ENCODE measurements at regions not wholly inside any gene's neighbourhood (a gene's known extent, or its start where the extent isn't known, plus 50 kb on each side); places are given as distances from the start of the nearest gene placed in this dataset.
A peak's percentile ranks its signal among the peaks of the same experiment; 100 is the strongest.

DNA sequence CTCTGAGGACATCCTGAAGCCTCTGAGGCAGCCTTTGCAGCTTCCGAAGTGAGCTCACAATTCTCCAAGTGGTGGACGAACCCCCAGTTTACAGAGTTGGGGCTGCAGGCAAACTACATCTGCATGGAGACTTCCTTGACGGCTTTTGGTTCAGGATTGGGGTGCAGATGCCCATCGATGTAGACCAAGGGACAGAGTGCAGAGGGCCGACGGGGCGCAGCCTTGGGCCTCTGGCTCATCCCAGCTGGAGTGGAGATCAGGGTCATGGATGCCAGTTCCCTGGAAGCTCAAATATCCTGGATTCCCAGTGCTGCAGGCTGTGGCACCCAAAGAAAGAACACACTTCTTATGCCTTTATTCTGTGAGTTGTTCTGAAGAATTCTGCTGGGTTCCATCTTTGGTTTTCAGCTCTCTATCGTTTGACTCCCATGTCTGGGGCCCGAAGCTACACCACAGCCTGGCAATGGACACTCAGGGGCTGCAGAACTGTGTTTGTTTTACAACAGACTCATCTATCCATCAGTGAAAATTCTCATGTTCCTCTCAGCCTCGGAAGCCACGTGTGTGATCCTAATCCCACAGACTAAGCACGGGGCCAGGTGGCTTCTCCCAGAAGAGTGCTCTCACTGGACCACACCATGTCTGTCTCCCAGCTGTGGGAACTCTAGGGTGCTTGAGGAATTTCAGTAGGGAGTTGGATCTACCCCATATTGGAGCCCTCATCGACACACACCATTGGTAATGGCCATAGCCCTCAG lies 414.1 kb upstream of the MYT1L start:
- no peak overlapping the region for H3K4me3 ChIP-seq

DNA sequence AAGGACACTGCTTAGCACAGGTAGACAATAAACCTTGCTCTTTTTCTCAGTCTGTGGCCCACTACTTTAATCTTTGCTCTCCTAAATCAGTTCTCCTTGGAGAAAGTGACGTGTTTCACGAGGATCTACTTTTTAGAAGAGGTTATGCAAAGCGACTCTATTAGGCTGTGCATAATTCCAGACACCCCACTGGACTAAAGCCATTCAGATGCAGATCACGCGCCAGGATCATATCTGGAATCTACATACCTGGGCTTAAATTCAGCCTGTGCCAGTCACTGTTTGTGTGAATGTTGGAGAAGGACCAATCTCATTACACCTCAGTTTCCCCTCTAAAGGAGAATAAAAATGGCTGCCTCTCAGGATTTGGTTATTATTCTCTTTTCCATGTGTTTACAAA lies 413.0 kb upstream of the MYT1L start:
- no peak overlapping the region for H3K4me3 ChIP-seq
- H3K27ac ChIP-seq = no peak overlapping the region

More for the DNA sequence above, 414.1 kb upstream of the MYT1L start:
- H3K27ac ChIP-seq = no peak overlapping the region

DNA sequence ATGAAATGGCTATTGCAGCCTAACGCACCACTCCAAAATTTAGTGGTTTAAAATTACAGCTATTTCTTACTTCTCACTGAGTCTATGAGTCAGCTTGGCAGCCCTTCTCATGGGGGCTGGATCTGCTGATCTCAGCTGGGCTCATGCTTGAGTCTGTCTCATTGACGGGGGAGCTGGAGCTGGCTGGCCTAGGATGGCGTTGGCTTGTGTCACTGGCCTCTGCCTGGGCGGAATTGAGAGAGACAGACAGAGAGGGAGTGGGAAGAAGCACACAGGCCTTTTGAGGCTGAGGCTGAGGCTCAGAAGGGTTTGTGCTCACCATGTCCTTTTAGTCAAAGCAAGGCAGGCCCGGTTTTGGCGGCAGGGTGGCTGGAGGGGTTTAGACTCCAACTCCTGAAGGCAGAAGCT lies 412.1 kb upstream of the MYT1L start:
- no peak overlapping the region for H3K4me3 ChIP-seq
- peak overlapping the region in 1 of 21 experiments; percentile 14 for H3K27ac ChIP-seq

DNA sequence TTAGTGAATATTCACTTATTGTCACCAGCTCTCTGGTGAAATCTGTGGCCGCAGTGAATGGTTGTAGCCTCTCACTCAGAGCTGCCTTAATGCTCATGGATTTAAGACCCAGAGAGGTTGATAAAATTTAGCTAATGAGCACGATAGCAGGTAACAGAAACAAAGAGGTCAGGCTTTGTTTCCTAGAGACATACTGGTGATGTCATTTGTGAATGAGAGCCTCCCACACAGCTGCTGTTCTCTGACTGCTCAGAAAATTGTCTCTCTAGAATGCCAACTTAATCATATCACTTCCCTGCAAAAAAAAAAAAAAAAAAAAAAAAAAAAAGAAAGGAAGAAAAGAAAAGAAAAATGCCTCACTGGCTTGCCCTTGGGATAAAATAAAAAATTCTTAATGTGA lies 411.7 kb upstream of the MYT1L start:
- H3K27ac ChIP-seq = no peak overlapping the region
- H3K4me3 ChIP-seq = no peak overlapping the region

DNA sequence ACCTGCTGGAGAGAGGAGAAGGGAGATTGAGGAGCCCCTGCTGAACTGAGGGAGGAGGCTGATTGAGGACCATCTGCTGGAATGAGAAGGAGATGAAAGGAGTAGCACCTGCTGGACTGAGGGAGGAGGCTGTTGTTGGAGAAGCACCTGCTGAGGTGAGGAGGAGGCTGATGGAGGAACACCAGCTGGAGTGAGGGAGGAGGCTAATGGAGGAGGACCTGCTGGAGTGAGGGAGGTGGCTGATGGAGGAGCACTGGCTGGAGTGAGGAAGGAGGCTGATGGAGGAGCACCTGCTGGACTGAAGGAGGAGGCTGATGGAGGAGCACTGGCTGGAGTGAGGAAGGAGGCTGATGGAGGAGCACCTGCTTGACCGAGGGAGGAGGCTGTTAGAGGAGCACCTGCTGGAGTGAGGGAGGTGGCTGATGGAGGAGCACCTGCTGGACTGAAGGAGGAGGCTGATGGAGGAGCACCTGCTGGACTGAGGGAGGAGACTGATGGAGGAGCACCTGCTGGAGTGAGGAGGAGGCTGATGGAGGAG lies 409.2 kb upstream of the MYT1L start:
- H3K27ac ChIP-seq = no peak overlapping the region

DNA sequence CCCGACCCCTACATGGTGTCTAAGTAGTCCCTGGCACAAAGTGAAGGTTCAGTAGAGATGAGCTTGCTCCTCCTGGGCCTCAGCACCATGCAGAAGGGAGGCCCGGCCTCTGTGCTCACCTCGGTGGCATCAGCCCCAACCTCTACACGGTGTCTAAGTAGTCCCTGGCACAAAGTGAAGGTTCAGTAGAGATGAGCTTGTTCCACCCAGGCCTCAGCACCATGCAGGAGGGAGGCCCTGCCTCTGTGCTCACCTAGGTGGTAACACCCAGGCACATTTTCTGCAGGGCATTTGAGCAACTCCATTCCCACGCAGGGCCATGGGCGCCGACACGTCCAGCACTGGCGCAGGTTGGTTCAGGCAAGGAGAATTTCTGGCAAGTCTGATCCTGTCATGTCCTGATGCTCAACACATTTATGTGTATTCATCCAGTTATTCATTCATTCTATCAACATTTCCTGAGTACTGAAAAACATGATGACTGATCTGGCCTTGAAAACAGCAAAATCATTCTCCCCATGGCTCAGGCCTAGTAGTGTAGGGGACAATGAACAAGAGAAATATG lies 408.2 kb upstream of the MYT1L start:
- H3K27ac ChIP-seq = peak overlapping the region in 1 of 21 experiments; percentile 21

More for the DNA sequence above, 409.2 kb upstream of the MYT1L start:
- no peak overlapping the region for H3K4me3 ChIP-seq

DNA sequence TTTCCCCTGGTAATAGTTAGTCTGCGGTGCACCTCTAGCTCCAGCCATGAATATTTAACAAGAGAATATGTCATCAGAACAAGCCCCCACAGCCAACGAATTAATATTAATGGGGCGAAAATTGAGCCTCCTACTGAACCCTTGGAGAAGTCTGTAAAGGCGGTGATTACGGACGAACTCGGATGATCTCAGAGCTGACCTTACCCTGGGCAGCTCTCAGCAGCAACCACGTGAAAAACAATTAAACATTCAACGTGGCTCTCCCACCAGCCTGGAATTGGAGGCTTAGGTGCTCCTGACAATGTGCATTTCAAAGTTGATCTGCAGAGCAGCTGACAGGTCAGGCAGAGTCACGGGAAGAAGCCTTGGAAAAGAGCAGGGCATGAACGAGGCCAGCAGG lies 407.6 kb upstream of the MYT1L start:
- no peak overlapping the region for H3K4me3 ChIP-seq
- peak overlapping the region in 1 of 21 experiments; percentile 21 for H3K27ac ChIP-seq

More for the DNA sequence above, 408.2 kb upstream of the MYT1L start:
- H3K4me3 ChIP-seq = no peak overlapping the region

DNA sequence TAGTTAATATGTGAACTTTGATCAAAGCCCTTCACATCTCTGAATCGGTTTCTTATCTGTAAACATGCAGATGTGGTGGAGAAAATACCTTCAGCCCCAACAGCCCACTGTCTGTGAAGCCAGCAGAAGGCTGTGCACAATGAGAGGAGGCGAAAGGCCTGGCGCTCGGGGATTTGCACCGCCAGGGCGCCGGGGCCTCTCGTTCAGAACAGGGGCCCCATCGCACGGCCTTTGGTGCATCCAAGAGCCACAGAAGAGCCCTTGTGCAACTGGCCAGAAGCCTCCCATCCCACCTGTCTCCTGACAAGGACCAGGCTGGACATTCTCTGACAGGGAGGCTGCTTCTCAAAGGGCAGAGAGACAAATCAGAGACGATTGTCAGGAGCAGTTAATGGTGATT lies 407.2 kb upstream of the MYT1L start:
- Histone ChIP-seq H3K4me3 (no peak overlapping the region), H3K27ac (no peak overlapping the region)

DNA sequence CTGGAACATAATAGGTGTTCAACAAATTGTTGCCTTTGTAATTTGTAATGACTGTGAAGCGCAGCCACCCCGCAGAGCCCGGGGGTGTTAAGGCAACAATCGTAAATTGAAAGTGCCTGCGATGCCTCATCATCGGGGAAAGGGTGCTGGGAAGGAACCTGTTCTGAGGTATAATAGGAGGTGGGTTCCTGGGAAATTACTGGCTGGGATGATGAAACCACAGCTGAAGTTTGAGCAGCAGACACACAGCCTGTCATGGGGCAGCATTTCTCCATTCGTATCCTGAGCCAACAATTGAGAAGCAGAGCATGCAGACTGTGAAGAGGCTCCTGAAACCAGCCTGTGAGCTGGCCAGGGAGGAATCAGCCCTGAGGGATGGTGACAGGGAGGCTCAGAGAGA lies 404.0 kb upstream of the MYT1L start:
- no peak overlapping the region for H3K4me3 ChIP-seq
- no peak overlapping the region for H3K27ac ChIP-seq

DNA sequence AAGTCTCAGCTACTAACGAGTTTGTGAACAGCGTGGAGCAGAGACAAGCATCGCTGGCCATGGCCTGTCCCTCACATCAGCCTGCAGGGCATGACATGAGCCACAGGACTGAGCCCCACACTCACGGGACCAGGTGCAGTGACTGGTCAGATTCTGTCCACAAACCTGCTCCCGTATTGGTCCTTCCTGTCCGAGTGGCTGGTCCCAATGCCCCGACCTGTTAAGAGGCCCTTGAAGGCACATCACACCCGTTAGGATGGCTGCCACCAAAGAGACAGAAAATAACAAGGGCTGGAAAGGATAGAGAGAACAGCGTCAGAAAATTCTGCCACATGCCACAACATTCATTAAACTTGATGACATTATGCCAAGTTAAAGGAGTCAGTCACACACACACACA lies 403.2 kb upstream of the MYT1L start:
- Histone ChIP-seq H3K4me3 (no peak overlapping the region), H3K27ac (no peak overlapping the region)

DNA sequence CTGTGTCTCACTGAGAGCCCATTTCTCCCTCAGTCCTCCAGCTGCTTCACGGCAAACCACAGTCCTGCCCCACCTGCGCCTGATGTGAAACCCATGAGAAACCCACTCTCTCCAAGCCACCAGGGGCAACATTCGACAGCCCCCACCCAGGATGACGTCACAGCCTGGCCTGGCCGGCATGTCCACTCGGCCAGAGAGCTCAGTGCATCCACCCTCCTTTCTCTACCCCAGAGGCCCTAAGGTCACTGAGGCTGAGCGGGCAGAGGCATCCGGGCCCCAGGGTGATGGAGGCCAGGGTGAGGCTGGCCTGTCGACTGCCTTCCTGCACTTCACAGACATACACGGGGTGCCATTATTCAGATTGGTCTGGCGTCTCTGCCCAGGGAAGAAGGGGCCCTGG lies 402.7 kb upstream of the MYT1L start:
- no peak overlapping the region for H3K4me3 ChIP-seq
- H3K27ac ChIP-seq = no peak overlapping the region

DNA sequence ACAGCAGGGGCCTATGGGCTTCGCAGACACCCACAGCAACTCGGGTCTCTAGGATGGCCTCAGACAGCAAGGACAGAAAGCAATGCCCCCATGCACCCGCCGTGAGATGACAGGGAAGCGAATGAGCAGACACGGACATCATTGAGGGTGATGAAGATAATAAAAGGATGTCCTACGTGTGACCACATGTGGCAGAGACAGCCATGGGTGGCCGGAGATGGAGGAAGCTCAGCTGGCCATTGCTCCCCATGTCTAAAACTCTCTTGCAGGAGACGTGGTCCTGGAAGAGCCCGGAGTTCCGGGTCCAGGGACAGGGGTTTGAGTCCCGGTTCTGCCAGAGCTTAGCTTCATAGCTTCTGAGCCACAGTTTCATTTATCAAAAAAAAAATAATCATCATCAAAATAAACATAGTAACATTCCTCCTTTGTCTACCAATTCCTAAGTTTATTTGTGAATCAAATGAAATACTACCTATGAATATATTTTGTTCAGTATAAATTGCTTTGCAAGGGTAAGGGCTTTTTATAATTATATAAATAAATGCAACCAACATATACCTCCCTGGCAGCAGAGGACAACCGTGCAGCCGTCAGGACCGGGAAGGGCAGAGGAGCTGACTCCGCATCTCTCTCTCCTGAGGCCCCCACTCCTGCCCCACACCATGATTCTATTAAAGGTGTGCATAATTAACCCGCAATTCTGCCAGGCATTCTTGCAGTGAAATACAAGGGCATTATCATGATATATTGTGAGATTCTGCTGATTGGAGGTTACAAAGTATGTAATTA lies 401.4 kb upstream of the MYT1L start:
- Histone ChIP-seq H3K27ac (no peak overlapping the region), H3K4me3 (no peak overlapping the region)

DNA sequence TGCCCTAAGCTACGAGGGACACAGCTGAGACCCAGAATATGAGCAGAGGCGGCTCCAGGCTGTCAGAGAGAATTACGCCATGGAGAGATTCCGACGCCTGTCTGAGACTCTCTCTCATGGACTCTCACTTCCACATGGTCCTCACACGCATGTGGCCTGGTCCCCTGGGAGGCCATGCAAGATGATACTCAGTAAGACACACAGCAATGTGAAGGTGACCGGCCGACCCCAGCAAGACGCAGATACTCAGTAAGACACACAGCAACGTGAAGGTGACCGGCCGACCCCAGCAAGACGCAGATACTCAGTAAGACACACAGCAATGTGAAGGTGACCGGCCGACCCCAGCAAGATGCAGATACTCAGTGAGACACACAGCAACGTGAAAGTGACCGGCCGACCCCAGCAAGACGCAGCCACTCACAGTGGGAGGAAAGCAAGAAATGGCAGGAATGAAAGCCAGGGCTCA lies 400.8 kb upstream of the MYT1L start:
- H3K27ac ChIP-seq = no peak overlapping the region
- no peak overlapping the region for H3K4me3 ChIP-seq

DNA sequence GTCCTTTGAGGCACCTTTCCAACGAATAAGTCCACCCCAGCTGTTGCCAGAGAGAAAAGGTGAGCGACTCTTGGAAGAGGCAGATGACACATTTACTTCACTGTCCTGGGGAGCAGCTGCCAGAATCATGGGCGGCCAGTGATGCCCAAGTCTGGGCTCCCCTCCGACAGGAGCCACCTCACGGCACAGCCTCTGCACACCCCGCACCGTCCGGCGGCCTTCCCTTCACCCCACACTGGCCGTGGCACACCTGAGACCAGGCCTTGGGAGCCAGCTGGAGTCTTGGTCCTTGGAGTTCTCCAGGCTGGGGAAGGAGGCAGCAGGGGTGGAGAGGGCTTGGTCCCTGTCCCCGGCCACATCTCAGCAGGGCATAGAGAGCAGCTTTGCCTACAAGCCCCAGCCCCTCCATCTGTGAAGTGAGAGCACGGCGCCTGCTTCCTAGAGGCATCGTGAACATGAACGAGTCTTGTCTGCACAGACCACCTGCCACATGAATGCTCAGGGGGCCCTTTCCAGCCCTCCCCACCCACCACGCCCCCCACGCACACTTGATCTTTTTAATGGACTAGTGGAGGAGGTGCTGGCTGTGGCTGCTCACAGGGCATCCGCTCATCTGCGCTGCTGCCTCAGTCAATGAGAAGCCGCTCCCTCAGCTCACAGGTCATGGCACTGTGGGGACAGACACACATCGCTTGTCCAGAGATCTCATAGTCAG lies 400.2 kb upstream of the MYT1L start:
- H3K27ac ChIP-seq = no peak overlapping the region
- no peak overlapping the region for H3K4me3 ChIP-seq

DNA sequence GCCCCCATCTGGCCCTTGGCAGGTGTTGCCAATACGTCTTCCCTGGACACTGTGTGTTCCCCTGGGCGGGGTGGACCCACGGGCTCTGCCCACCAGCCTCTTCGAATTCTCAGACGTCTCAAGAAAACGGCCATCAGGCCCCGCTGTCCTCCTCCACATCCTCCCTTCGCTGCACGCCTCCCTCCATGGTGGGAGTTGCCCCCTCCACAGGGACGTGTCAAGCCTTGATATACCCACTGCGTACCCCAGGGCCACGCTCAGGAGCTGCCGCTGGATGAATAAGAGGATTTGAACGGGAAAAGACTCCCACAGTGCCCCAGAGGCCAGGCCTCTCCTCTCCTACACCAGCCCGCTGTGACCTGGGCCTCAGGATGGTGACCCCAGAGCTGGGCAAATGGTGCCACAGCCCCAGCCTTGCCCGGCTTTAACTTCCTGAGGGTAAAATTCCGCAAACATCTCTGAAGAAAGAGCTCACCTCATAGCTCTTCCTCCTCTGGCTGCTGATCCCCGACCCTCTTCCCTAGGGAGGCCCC lies 399.3 kb upstream of the MYT1L start:
- H3K4me3 ChIP-seq = no peak overlapping the region
- H3K27ac ChIP-seq = no peak overlapping the region

DNA sequence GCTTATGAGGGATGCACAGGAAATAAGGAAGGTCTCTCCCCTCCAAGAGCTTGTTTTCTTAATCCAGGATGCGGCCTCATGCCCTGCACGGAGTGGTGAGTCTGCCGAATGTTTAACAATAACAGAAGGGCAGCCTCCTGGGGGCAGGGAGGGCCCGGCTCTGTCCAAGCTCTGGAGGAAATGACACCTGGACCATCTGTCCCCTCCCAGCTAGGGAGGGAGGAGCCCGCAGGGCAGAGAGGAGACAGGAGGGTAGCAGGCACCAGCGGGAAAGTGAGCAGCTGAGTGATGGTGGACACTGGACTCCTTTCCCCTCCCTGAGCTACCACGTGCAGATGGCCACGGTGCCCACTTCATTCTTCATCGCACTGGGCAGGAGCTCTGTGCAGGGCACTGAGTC lies 398.2 kb upstream of the MYT1L start:
- Histone ChIP-seq H3K4me3 (no peak overlapping the region), H3K27ac (no peak overlapping the region)

DNA sequence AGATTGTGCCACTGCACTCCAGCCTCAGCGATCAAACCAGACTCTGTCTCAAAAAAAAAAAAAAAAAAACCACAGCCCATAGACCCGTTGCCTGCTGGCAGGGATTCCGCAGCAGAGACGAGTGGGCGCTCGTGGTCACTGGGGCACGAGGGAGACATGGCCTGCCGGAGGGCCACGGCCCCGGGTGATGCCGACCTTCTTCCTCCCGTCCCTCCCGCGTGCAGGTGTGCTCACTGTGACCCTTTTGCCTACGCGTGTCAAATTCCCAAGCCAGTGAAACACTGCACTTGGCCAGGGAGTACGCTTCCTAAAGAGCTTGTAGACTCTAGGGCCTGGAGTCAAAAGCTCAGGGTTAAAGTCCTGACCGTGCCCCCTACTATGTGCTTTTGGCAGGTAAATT lies 397.6 kb upstream of the MYT1L start:
- H3K27ac ChIP-seq = no peak overlapping the region

DNA sequence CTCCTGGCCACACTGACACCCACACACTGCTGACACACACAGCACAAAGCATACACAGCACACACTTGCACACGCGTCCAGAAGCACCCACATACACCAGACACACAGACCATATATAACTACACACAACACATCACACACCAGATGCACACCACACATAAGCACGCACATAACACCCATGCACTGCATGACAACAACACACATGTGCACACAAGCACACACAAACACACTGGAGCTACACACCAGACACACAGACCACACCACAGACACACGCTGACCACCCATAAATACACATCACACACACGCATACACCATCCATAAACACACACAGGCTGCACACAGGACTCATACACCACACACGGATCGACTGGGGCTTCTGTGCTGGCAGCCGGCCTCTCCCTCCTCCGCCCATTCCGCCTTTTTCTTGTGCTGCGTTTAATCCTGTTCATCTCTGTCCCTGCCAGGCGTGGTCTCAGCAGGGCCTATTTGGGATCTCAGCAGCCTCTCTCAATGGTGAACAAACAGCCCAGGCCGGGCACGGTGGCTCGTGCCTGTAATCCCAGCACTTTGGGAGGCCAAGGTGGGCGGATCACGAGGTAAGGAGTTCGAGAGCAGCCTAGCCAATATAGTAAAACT lies 396.9 kb upstream of the MYT1L start:
- no peak overlapping the region for H3K27ac ChIP-seq

More for the DNA sequence above, 397.6 kb upstream of the MYT1L start:
- no peak overlapping the region for H3K4me3 ChIP-seq

DNA sequence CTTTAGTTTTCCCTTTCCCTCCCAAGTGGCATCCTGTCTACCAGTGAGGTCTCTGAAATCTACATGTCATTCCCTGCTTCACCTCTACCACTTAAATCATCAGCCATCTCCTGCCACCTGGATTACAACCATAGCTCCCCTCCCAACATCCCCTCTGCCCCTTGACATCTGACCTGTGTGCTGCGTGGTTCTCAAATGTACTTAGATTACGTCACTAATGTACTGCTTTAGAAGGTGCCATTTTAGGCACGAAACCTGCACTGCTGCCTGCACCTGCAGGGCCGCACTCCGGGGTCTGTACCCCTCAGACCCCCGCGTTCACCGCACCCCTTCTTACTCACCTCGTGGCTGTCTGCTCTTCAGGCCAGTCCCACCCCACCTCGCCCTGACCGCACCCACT lies 395.1 kb upstream of the MYT1L start:
- H3K27ac ChIP-seq = no peak overlapping the region
- H3K4me3 ChIP-seq = no peak overlapping the region

More for the DNA sequence above, 396.9 kb upstream of the MYT1L start:
- H3K4me3 ChIP-seq = no peak overlapping the region

Data from skin epidermis (tissue), 12 donors.